Stimulated activated CD4-positive, alpha-beta T cell treated with anti-CD3 and anti-CD28 coated beads, Interleukin-4, amount 100 ng/mL, for 24 hours (primary cell): ENCODE measurements at regions not wholly inside any gene's neighbourhood (a gene's known extent, or its start where the extent isn't known, plus 50 kb on each side); places are given as distances from the start of the nearest gene placed in this dataset.

Experiments
- DNase-seq: peaks from one replicate; pipeline ENCODE4 v3.0.0-alpha.2; 2020

- DNase-seq: no peak
Observed at GRCh38 chrX:10904220-10904619, 206.9 kb upstream of the HCCS start.

GRCh38 chrX:10906866-10907265, 204.3 kb upstream of the HCCS start:
- DNase-seq: no peak

- no peak for DNase-seq
Observed at GRCh38 chrX:10922159-10922558, 189.0 kb upstream of the HCCS start.

GRCh38 chrX:10922835-10923234, 188.3 kb upstream of the HCCS start:
- DNase-seq: no peak

- DNase-seq: no peak
Observed at GRCh38 chrX:10923466-10923865, 187.7 kb upstream of the HCCS start.

GRCh38 chrX:10926404-10926803, 184.7 kb upstream of the HCCS start:
- DNase-seq: no peak

GRCh38 chrX:10926891-10927290, 184.2 kb upstream of the HCCS start:
- DNase-seq: no peak

- no peak for DNase-seq
Observed at GRCh38 chrX:10929747-10930146, 181.4 kb upstream of the HCCS start.

GRCh38 chrX:10930151-10930550, 181.0 kb upstream of the HCCS start:
- DNase-seq: no peak

GRCh38 chrX:10931976-10932375, 179.2 kb upstream of the HCCS start:
- no peak for DNase-seq

GRCh38 chrX:10932842-10933440, 178.2 kb upstream of the HCCS start:
- DNase-seq: no peak

- DNase-seq: no peak
Observed at GRCh38 chrX:10935501-10935900, 175.6 kb upstream of the HCCS start.

- no peak for DNase-seq
Observed at GRCh38 chrX:10936976-10937375, 174.2 kb upstream of the HCCS start.

GRCh38 chrX:10938365-10938923, 172.7 kb upstream of the HCCS start:
- DNase-seq: no peak

- DNase-seq: no peak
Observed at GRCh38 chrX:10939424-10939823, 171.7 kb upstream of the HCCS start.

- DNase-seq: no peak
Observed at GRCh38 chrX:10944136-10944885, 166.8 kb upstream of the HCCS start.

- DNase-seq: no peak
Observed at GRCh38 chrX:10945498-10945897, 165.6 kb upstream of the HCCS start.

GRCh38 chrX:10949541-10949940, 161.6 kb upstream of the HCCS start:
- DNase-seq: no peak

GRCh38 chrX:10952619-10953018, 158.5 kb upstream of the HCCS start:
- DNase-seq: no peak

GRCh38 chrX:10965174-10965798, 145.8 kb upstream of the HCCS start:
- no peak for DNase-seq

- no peak for DNase-seq
Observed at GRCh38 chrX:10966057-10966456, 145.1 kb upstream of the HCCS start.

- DNase-seq: no peak
Observed at GRCh38 chrX:10971176-10971575, 140.0 kb upstream of the HCCS start.

GRCh38 chrX:10971759-10972158, 139.4 kb upstream of the HCCS start:
- DNase-seq: no peak

- DNase-seq: no peak
Observed at GRCh38 chrX:10972706-10973105, 138.4 kb upstream of the HCCS start.
